H1 (cell line): ENCODE measurements at regions not wholly inside any gene's neighbourhood (a gene's known extent, or its start where the extent isn't known, plus 50 kb on each side); places are given as distances from the start of the nearest gene placed in this dataset.

Experiments used
- CTCF ChIA-PET: fragments of 300-600 bp; sonication (Branson Sonifier 250); formaldehyde crosslinking; loops from one replicate; lab custom pipeline; 2021; ENCODE audit not compliant: partially characterized antibody; lab: Charles Lee
- POLR2A ChIA-PET: fragments of 300-600 bp; sonication (Branson Sonifier 250); formaldehyde crosslinking; loops from one replicate; lab custom pipeline; 2021; ENCODE audit warnings: inconsistent platforms; ENCODE audit not compliant: partially characterized antibody; lab: Charles Lee
- DNase-seq, 2 experiments: peaks; one replicate each; pipeline versions ENCODE4 v3.0.0 to v3.0.0-alpha.2; 2010 to 2022; ENCODE audit warnings: low spot score in 2 of 2, low read depth in 1 of 2, mixed read lengths in 1 of 2
- FAIRE-seq: peaks from 2 replicates; lab custom pipeline; 2011; peaks lifted over from hg19 to GRCh38; lab: Jason Lieb, UNC
- H2AFZ ChIP-seq: 2 replicates; pipeline ENCODE4 v1.8.1; 2012; ENCODE audit warnings: low read length, inconsistent platforms
- H2AK5ac ChIP-seq: 2 replicates; pipeline ENCODE4 v1.6.1; 2013; ENCODE audit warnings: low read depth, low read length
- H2BK120ac ChIP-seq: replicated peaks from 2 replicates; pipeline ENCODE3; 2013; ENCODE audit warnings: low read depth, low read length, inconsistent platforms
- H2BK12ac ChIP-seq: 2 replicates; pipeline ENCODE4 v1.6.1; 2013; ENCODE audit warnings: low read depth, low read length
- H2BK15ac ChIP-seq: 2 replicates; pipeline ENCODE4 v1.6.1; 2013; ENCODE audit warnings: low read length
- H2BK20ac ChIP-seq: 2 replicates; pipeline ENCODE4 v1.6.1; 2013; ENCODE audit warnings: low read length
- H2BK5ac ChIP-seq: 2 replicates; pipeline ENCODE4 v1.6.1; 2013; ENCODE audit warnings: low read depth, low read length
- H3K14ac ChIP-seq: 2 replicates; pipeline ENCODE4 v1.6.1; 2013; ENCODE audit warnings: inconsistent platforms; ENCODE audit not compliant: insufficient read length
- H3K18ac ChIP-seq: 2 replicates; pipeline ENCODE4 v1.6.1; 2013; ENCODE audit warnings: low read length; ENCODE audit errors: extremely low read depth
- H3K23ac ChIP-seq: 2 replicates; pipeline ENCODE4 v1.6.1; 2013; ENCODE audit warnings: inconsistent platforms; ENCODE audit not compliant: insufficient read length
- H3K23me2 ChIP-seq: 2 replicates; pipeline ENCODE4 v1.6.1; 2013; ENCODE audit warnings: low read depth, low read length
- H3K27ac ChIP-seq: 2 replicates; pipeline ENCODE4 v1.6.1; 2011; ENCODE audit warnings: low read depth, low read length, inconsistent platforms
- H3K27me3 ChIP-seq, 4 experiments: replicated peaks in 1 of 4; 1 replicate in 1 of 4; 2 replicates in 3 of 4; pipeline versions ENCODE4 v1.6.1 to v1.8.1; 2011 to 2013; ENCODE audit warnings: low read length in 3 of 4, mild to moderate bottlenecking in 3 of 4, inconsistent platforms in 2 of 4, mixed read lengths in 2 of 4, moderate library complexity in 1 of 4; ENCODE audit not compliant: control insufficient read depth in 3 of 4, insufficient read depth in 3 of 4; ENCODE audit errors: extremely low read depth in 1 of 4
- H3K36me3 ChIP-seq, 4 experiments: 2 replicates each; pipeline versions ENCODE4 v1.6.1 to v1.8.1; 2011 to 2013; ENCODE audit warnings: mild to moderate bottlenecking in 4 of 4, low read length in 3 of 4, moderate library complexity in 2 of 4, control low read depth in 1 of 4, inconsistent platforms in 1 of 4; ENCODE audit not compliant: insufficient read depth in 4 of 4, control insufficient read depth in 2 of 4
- H3K4ac ChIP-seq: replicated peaks from 2 replicates; pipeline ENCODE3; 2013; ENCODE audit warnings: low read length, low read depth, mixed read lengths, inconsistent platforms; ENCODE audit not compliant: insufficient read length
- H3K4me1 ChIP-seq, 4 experiments: replicated peaks in 1 of 4; 1 replicate in 1 of 4; 2 replicates in 3 of 4; pipeline versions ENCODE4 v1.6.1 to v1.8.1; 2011 to 2013; ENCODE audit warnings: low read length in 3 of 4, inconsistent platforms in 2 of 4, mixed read lengths in 1 of 4; ENCODE audit not compliant: insufficient read depth in 4 of 4, control insufficient read depth in 3 of 4
- H3K4me2 ChIP-seq, 2 experiments: 2 replicates each; pipeline versions ENCODE4 v1.6.1 to v1.8.1; 2011 to 2013; ENCODE audit warnings: low read depth in 2 of 2, low read length in 2 of 2, control low read depth in 1 of 2, inconsistent platforms in 1 of 2, mild to moderate bottlenecking in 1 of 2; ENCODE audit not compliant: insufficient read depth in 1 of 2
- H3K4me3 ChIP-seq, 4 experiments: fragments of 200-600, 300-600 bp in 1 of 4; sonication (generic), shearing (Covaris generic), sonication (Bioruptor Twin) in 1 of 4; 2 replicates each; pipeline versions ENCODE4 v1.5.1 to v1.8.1; 2011 to 2016; ENCODE audit warnings: low read length in 4 of 4, low read depth in 3 of 4, control low read depth in 2 of 4, inconsistent platforms in 2 of 4, mild to moderate bottlenecking in 2 of 4, mixed read lengths in 1 of 4, moderate library complexity in 1 of 4; ENCODE audit not compliant: insufficient read depth in 2 of 4; ENCODE audit errors: extremely low read depth in 1 of 4
- H3K56ac ChIP-seq: replicated peaks from 2 replicates; pipeline ENCODE3; 2013; ENCODE audit warnings: low read depth, mild to moderate bottlenecking, mixed read lengths, low read length, inconsistent platforms; ENCODE audit not compliant: insufficient read length
- H3K79me1 ChIP-seq: 2 replicates; pipeline ENCODE4 v1.6.1; 2013; ENCODE audit warnings: low read depth, low read length, control low read depth
- H3K79me2 ChIP-seq, 2 experiments: 2 replicates each; pipeline versions ENCODE4 v1.6.1 to v1.8.1; 2012 to 2013; ENCODE audit warnings: low read length in 2 of 2, mild to moderate bottlenecking in 2 of 2, inconsistent platforms in 1 of 2; ENCODE audit not compliant: insufficient read depth in 2 of 2, control insufficient read depth in 1 of 2
- H3K9ac ChIP-seq, 4 experiments: replicated peaks in 1 of 4; 1 replicate in 1 of 4; 2 replicates in 3 of 4; pipeline versions ENCODE4 v1.6.1 to v1.8.1; 2011 to 2013; ENCODE audit warnings: low read depth in 3 of 4, low read length in 3 of 4, control low read depth in 2 of 4, mild to moderate bottlenecking in 2 of 4, moderate library complexity in 2 of 4, inconsistent platforms in 1 of 4; ENCODE audit errors: extremely low read depth in 1 of 4
- H3K9me3 ChIP-seq, 2 experiments: 2 replicates each; pipeline versions ENCODE4 v1.6.1 to v1.8.1; 2012 to 2013; ENCODE audit warnings: mild to moderate bottlenecking in 2 of 2, moderate library complexity in 2 of 2, control low read depth in 1 of 2, inconsistent platforms in 1 of 2, low read depth in 1 of 2, low read length in 1 of 2, mixed read lengths in 1 of 2; ENCODE audit not compliant: insufficient read depth in 2 of 2
- H4K20me1 ChIP-seq, 2 experiments: replicated peaks in 1 of 2; 2 replicates each; pipeline versions ENCODE3 to v1.8.1; 2011 to 2013; ENCODE audit warnings: inconsistent platforms in 2 of 2, low read length in 2 of 2, mild to moderate bottlenecking in 1 of 2; ENCODE audit not compliant: insufficient read depth in 2 of 2, control insufficient read depth in 1 of 2
- H4K5ac ChIP-seq: 2 replicates; pipeline ENCODE4 v1.6.1; 2013; ENCODE audit warnings: low read length, low read depth, mixed read lengths, inconsistent platforms; ENCODE audit not compliant: insufficient read length
- H4K8ac ChIP-seq: 2 replicates; pipeline ENCODE4 v1.8.0; 2013; ENCODE audit warnings: mild to moderate bottlenecking, moderate library complexity, low read length, inconsistent platforms; ENCODE audit not compliant: insufficient read depth; ENCODE audit errors: extremely low read depth
- H4K91ac ChIP-seq: replicated peaks from 2 replicates; pipeline ENCODE3; 2013; ENCODE audit warnings: low read length, mixed read lengths, inconsistent platforms; ENCODE audit not compliant: insufficient read length
- ASH2L ChIP-seq: fragments of 200-600, 300-600 bp; sonication (generic); IDR thresholded peaks from one replicate; pipeline ENCODE4 v1.7.1; 2017; ENCODE audit warnings: low read length
- BRCA1 ChIP-seq: IDR thresholded peaks from 2 replicates; pipeline ENCODE4 v1.6.1; 2012; ENCODE audit warnings: low read depth, low read length, improper control_type of control experiment
- CBX5 ChIP-seq: fragments of 300-800, 300-1000 bp; sonication (generic); IDR thresholded peaks from 2 replicates; pipeline ENCODE4 v1.7.1; 2016; ENCODE audit warnings: antibody characterized with exemption, low read length, low read depth
- CTCF ChIP-seq, 3 experiments: IDR thresholded peaks; 1 replicate in 2 of 3; 2 replicates in 1 of 3; pipeline versions ENCODE4 v1.5.1 to v1.6.1; 2011; ENCODE audit warnings: low read length in 3 of 3, mild to moderate bottlenecking in 3 of 3, inconsistent platforms in 2 of 3, low read depth in 1 of 3, moderate library complexity in 1 of 3; ENCODE audit not compliant: insufficient read depth in 1 of 3; ENCODE audit errors: control extremely low read depth in 1 of 3
- KDM1A ChIP-seq: fragments of 200-600, 300-600 bp; sonication (generic); IDR thresholded peaks from 2 replicates; pipeline ENCODE4 v1.7.1; 2016; ENCODE audit warnings: mild to moderate bottlenecking, low read length, borderline replicate concordance
- SAP30 ChIP-seq: fragments of 300-600 bp; sonication (generic); IDR thresholded peaks from 2 replicates; pipeline ENCODE4 v1.7.1; 2012; ENCODE audit warnings: low read length, moderate library complexity, mild to moderate bottlenecking, inconsistent platforms; ENCODE audit not compliant: insufficient read depth, insufficient replicate concordance
- SIX5 ChIP-seq: IDR thresholded peaks from 2 replicates; pipeline ENCODE4 v1.6.1; 2011; ENCODE audit warnings: mild to moderate bottlenecking, low read depth, low read length
- SP1 ChIP-seq: IDR thresholded peaks from 2 replicates; pipeline ENCODE4 v1.6.1; 2011; ENCODE audit warnings: low read depth, low read length
- SUZ12 ChIP-seq: fragments of 200-600 bp; sonication (generic); IDR thresholded peaks from 2 replicates; pipeline ENCODE4 v1.6.1; 2012; ENCODE audit warnings: mild to moderate bottlenecking, inconsistent platforms, low read length, moderate library complexity, mixed read lengths
- TCF12 ChIP-seq: IDR thresholded peaks from 2 replicates; pipeline ENCODE4 v1.6.1; 2011; ENCODE audit warnings: low read depth, mild to moderate bottlenecking, low read length
- WGBS, 2 experiments: shearing (Covaris generic) in 1 of 2; methylation state at CpG; one replicate each; pipeline versions ENCODE4 v1.1.6 to v1.1.7; 2013 to 2015; ENCODE audit warnings: low lambda C conversion rate in 2 of 2, mixed read lengths in 2 of 2, inconsistent platforms in 1 of 2, low coverage in 1 of 2, missing lambda C conversion rate in 1 of 2; ENCODE audit not compliant: insufficient replicate concordance in 2 of 2, insufficient coverage in 1 of 2, insufficient read length in 1 of 2; ENCODE audit errors: extremely low coverage in 1 of 2, missing lambda C conversion rate in 1 of 2; 5-methylcytosine and 5-hydroxymethylcytosine counted together

GRCh38 chr12:71220260-71220659, 62.5 kb upstream of the TSPAN8 start:
- FAIRE-seq: no peak

More at GRCh38 chr12:71220260-71220659, 62.5 kb upstream of the TSPAN8 start:
- no peak overlapping the region for H2BK120ac ChIP-seq
- no peak overlapping the region for H3K27ac ChIP-seq
- POLR2A ChIA-PET: no interaction called here
- H3K9ac ChIP-seq: no peak overlapping the region
- no peak overlapping the region for H2AK5ac ChIP-seq
- H3K23me2 ChIP-seq: no peaks in the 10 kb centered on the region
- H4K5ac ChIP-seq: no peak overlapping the region
- no peak overlapping the region for H2BK20ac ChIP-seq
- no peak overlapping the region for H3K14ac ChIP-seq
- H3K79me1 ChIP-seq: no peaks in the 10 kb centered on the region
- H2BK5ac ChIP-seq: no peak overlapping the region
- no peak for DNase-seq
- no peaks in the 10 kb centered on the region for H3K9me3 ChIP-seq
- TF ChIP-seq TCF12 (no peak), SIX5 (no peak), SUZ12 (no peak), KDM1A (no peak), CBX5 (no peak), SAP30 (no peak), CTCF (IDR thresholded peaks at IDR 0.05; ENCODE audit: control extremely low read depth in 1 of 3, insufficient read depth in 1 of 3, low read depth in 1 of 3, low read length in 3 of 3) (no peak), SP1 (no peak), ASH2L (no peak), BRCA1 (no peak)
- no peak overlapping the region for H3K4ac ChIP-seq
- no peak overlapping the region for H4K91ac ChIP-seq
- no peak overlapping the region for H3K23ac ChIP-seq
- H4K8ac ChIP-seq: no peak overlapping the region
- no peak overlapping the region for H3K18ac ChIP-seq
- no peaks in the 10 kb centered on the region for H3K36me3 ChIP-seq
- no peak overlapping the region for H2BK12ac ChIP-seq
- H3K56ac ChIP-seq: no peak overlapping the region
- no peak overlapping the region for H3K4me3 ChIP-seq
- H3K4me2 ChIP-seq: no peak overlapping the region
- H3K4me1 ChIP-seq: peaks cover 0 to 2% (median 0%) of the 10 kb centered on the region in 4 experiments; a peak in 1 of 7 replicates
- WGBS, 2 experiments: 87% methylated on average over 3 of the region's 3 CpGs; no CpG with 5 or more reads in 1 of the 2 experiments
- CTCF ChIA-PET: no interaction called here
- H4K20me1 ChIP-seq: no peaks in the 10 kb centered on the region
- peak overlapping the region; percentile 63; the same call in 1 of the 2 replicates for H2AFZ ChIP-seq
- no peaks in the 10 kb centered on the region for H3K27me3 ChIP-seq
- no peaks in the 10 kb centered on the region for H3K79me2 ChIP-seq
- no peak overlapping the region for H2BK15ac ChIP-seq
